ENCODE measurements at regions not wholly inside any gene's neighbourhood (a gene's known extent, or its start where the extent isn't known, plus 50 kb on each side); places are given as distances from the start of the nearest gene placed in this dataset.

DNA sequence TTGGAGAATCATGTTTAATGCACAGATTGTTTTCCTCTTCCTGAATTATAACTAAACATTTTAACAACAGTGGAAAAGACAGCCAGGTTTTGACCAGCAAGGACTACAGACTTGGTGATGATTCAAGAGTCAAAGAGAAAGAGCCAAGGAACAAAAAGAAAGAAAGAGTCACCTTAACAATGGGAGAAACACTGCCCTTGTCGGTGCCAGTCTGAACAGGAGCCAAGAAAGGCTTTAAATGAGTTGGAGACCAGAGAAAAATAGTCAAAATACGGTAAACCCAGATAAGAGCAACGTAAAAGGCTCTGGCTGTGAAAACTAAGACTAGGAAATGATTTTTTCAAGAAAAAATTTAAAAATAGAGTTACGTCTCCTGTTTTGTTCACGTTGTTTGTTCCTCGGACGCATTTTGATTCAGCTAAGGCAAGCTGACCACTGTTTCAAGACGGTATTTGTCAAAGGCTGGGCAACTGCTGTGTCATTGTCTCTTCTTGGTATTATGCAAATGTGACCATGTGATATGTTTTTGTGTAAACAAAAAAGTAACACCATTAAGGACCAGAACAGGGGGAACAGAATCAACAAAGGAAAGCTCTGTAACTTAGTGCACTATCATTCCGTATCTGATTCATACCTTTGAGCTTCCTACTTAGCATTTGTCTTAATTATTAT lies 634.5 kb downstream of the LIG4 start:
- no peak for TF ChIP-seq EZH2 (IDR thresholded peaks at IDR 0.05; ENCODE audit: insufficient read depth, low read length)
- TF ChIP-seq, protein P1, sequence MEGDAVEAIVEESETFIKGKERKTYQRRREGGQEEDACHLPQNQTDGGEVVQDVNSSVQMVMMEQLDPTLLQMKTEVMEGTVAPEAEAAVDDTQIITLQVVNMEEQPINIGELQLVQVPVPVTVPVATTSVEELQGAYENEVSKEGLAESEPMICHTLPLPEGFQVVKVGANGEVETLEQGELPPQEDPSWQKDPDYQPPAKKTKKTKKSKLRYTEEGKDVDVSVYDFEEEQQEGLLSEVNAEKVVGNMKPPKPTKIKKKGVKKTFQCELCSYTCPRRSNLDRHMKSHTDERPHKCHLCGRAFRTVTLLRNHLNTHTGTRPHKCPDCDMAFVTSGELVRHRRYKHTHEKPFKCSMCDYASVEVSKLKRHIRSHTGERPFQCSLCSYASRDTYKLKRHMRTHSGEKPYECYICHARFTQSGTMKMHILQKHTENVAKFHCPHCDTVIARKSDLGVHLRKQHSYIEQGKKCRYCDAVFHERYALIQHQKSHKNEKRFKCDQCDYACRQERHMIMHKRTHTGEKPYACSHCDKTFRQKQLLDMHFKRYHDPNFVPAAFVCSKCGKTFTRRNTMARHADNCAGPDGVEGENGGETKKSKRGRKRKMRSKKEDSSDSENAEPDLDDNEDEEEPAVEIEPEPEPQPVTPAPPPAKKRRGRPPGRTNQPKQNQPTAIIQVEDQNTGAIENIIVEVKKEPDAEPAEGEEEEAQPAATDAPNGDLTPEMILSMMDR (IDR thresholded peaks at IDR 0.05; ENCODE audit: insufficient read depth, low read depth, low read length): no peak

All from astrocyte (in vitro differentiated cells and primary cell).